ENCODE measurements at regions not wholly inside any gene's neighbourhood (a gene's known extent, or its start where the extent isn't known, plus 50 kb on each side); places are given as distances from the start of the nearest gene placed in this dataset.

DNA sequence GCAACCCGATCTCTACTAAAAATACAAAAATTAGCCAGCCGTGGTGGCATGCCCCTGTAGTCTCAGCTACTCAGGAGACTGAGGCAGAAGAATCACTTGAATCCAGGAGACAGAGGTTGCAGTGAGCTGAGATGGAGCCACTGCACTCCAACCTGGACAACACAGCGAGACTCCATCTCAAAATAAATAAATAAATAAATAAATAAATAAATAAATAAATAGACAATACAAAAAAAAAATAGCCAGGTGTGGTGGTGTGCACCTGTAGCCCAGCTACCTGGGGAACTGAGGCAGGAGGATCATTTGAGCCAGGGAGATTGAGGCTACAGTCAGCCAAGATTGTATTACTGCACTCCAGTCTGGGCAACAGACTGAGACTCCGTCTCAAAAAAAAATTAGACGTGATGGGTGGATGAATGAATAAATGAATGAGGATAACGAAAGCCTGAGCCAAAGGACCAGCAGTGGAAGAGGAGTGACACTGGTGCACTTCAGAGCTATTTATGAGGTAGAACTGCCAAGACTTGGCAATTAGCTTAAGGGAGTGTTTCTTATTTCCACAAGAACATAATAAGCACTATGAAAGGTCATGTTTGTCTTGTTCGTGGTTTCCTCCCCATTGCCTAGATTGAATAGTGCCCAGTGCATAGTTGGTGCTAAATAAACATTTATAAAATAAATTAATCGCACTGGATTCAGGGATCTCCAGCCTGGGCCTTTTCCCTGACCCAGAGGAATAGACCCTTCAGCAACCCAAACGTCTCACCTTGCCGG lies 232.2 kb downstream of the IDS start:
- no peak for DNase-seq

- DNase-seq: no peak
Observed at GRCh38 chrX:149267878-149268813, 237.0 kb downstream of the IDS start.

- DNase-seq: no peak
Observed at GRCh38 chrX:149262086-149262485, 243.0 kb downstream of the IDS start.

- DNase-seq: no peak
Observed at GRCh38 chrX:149259241-149259640, 245.9 kb downstream of the IDS start.

DNA sequence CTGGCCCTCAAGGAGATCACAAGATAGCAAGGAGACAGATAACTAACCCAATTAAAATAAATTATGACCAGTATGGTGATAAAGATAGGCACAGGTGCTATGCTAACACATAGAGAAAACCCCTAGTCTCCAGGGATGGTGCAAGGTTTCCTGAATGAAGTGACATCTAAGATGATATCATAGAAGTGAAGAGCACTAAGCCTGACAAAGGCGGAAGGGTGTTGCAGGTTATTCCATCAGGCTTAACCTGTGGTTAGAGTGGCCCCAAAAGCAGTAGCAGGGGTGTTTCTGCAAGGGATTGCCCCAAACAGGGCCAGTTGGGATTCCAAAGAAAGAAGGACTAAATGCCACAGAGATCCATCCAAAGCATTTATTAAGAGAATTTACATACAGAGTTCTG lies 249.2 kb downstream of the IDS start:
- no peak for DNase-seq

GRCh38 chrX:149248073-149248625 lies 257.0 kb downstream of the IDS start:
- no peak for DNase-seq

DNA sequence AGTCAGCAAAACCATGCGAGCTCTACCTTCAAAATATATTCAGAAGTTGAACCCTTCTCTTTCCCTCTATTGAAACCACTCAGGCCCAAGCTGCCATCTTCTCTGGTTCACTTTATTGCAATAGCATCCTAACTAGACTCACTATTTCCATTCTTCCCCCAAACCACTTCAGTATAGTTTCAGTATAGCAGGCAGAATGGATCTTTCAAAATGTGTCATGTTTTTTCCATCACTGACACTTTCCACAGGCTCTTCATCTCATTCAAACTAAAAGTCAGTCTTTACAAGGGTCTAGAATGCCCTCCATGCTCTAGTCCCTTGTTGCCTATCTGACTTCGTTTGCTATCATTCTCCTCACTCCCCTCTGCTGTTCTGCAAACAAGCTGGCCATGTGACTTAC lies 274.4 kb downstream of the IDS start:
- no peak for DNase-seq

DNA sequence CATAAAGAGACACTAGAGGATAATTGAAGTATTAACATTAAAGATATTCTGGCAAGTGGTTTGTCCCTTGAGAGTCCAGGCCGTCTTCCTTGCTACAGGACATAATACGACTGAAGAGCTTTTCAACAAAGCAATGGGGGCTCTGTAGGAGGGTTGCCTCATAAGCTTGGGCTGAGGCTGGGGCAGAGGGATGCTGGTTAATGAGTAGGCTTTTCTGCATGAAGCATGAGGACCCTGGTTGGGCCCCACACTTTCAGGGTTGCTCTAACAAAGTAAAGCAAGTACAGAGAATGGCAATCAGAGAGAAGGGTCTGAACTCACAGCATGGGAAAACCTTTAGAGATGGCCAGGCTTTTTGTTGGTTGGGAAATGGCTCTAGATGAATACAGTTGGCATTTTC lies 281.3 kb downstream of the IDS start:
- no peak for DNase-seq

- no peak for DNase-seq
Observed at GRCh38 chrX:149222040-149222439, 283.1 kb downstream of the IDS start.

- no peak for DNase-seq
Observed at GRCh38 chrX:149221230-149221629, 283.9 kb downstream of the IDS start.

DNA sequence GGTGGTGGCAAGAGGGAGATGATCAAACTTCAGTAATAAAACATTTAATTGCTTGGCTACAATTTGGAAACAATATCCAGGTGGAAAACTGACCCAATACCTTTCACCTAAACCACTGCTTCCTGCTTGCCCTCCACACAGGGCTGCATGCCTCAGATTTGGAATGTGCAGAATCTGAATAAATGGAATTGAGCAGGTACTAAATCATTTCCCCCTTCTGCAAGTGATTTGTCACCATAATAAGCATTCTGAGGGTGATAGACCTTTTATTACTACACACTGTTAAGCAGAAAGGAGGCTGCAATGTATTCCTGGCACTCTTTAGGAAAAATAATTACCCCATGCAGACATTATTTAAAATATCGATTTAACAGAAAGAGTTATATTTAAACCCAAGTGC lies 291.8 kb downstream of the IDS start:
- no peak for DNase-seq

DNA sequence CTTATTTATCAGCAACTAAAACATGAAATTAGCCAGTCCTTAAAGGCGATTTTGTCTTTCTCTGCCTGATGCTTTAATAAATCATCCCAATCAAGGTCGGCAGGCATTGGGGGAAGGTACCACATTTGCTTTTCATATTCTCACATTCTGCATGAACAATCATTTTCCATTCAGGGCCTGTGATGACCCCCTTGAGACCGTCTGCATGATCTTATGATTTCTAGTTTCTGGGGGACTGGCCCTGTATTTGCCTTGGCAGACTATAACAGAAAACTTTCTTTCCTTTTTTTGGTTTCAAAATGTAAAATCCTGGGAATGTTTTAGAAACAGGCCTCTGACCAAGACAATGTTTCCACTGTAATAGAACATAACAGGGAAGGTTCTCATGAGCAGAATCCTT lies 296.8 kb downstream of the IDS start:
- DNase-seq: no peak

DNA sequence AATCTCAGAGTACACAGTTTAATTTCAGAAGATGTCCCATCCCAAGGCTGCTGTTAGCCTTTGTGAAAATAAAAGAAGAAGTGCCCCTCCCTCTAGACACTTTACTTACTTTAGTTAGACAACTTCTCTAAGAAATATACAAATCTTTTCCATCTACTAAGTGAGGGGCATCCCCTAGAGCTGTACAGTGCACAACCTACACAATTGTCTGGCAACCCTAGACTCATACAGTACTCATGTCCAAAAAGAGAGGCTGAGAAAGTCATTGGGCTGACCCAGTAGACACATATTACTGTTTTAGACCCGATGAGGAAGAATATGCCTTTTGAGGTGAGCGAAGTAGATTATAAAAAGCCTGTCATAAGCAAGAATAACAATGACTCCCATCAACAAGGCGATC lies 297.6 kb downstream of the IDS start:
- DNase-seq: no peak

DNA sequence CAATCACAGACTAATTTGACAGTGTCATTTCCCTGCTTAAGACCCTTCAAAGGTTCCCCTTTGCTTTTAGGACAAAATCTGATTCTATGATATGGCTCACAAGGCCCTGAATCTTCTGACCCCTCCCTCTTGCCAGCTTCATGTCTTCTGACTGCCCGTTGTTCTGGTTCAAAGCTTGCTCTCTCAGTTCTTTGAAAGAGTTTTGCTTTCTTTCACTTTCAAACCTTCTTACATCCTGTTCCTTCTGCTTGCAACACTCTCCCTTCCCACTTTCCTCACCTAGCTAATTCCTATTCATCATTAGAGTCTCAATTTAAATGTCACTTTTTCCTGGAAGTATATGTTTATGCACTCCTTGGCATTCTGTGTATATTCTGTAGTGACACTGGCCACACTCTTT lies 299.2 kb downstream of the IDS start:
- DNase-seq: no peak

DNA sequence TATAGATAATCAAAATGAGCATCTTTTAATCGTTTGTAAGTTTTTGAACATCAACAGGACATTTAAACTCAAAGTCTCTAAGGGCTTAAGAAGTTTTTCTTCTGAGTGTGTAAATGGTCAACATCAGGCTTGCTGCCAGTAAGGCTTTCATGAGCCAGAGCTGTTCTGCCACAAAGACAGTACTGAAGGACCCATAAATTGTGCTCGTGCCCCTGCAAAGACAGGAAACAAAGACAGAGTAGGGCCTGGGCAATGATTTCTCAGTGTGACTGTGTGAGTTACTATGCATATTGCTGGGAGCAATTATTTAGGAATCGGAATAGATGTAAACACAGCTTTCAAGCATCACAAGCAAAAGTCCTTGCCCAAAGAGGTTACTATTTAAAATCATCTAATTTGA lies 300.0 kb downstream of the IDS start:
- no peak for DNase-seq

DNA sequence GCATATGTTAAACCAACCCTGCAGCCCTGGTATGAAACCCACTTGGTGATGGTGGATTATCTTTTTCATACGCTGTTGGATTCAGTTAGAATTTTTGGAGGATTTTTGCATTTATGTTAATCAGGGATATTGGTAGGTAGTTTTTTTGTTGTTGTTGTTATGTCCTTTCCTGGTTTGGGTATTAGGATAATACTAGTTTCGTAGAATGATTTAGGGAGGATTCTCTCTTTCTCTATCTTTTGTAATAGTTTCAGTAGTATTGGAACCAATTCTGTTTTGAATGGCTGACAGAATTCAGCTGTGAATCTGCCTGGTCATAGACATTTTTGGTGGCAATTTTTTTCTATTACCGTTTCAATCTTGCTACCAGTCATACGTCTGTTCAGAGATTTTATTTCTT lies 305.4 kb downstream of the IDS start:
- DNase-seq: no peak

- no peak for DNase-seq
Observed at GRCh38 chrX:149198980-149199732, 305.9 kb downstream of the IDS start.

- no peak for DNase-seq
Observed at GRCh38 chrX:149185087-149185486, 320.0 kb downstream of the IDS start.

- DNase-seq: no peak
Observed at GRCh38 chrX:149161435-149162088, 343.5 kb downstream of the IDS start.

DNA sequence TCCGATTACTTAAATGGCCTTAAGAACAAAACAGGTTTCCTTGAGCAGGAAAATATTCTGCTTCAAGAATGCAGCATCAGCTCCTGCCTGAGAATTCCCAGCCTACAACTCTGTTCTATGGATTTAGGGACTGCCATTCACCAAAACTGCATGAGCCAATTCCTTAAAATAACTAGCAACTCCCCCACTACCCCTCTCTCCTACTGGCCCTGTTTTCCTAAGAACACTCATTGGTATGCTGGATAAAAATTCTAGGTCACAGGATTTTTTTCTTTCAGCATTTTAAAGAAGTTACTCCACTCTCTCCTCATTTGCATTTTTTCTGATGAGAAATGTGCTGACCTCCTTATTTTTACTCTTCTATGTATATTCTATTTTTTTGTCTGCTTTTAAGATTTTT lies 347.1 kb downstream of the IDS start:
- DNase-seq: no peak

GRCh38 chrX:149152941-149153340 lies 352.2 kb downstream of the IDS start:
- DNase-seq: no peak

Measured in effector CD8-positive, alpha-beta T cell (primary cell).